DMS53 treated with DMSO at 0.1 percent for 48 hours (cell line): ENCODE measurements at regions not wholly inside any gene's neighbourhood (a gene's known extent, or its start where the extent isn't known, plus 50 kb on each side); places are given as distances from the start of the nearest gene placed in this dataset.

ENCODE experiments used
- DNase-seq: peaks from one replicate; lab custom pipeline; 2025; ENCODE audit not compliant: unreplicated experiment; lab: John Stamatoyannopoulos, UW

GRCh38 chr2:88283886-88284592 is 113.9 kb downstream of the THNSL2 start:
- DNase-seq = no peak

GRCh38 chr2:88281302-88282217 is 111.4 kb downstream of the THNSL2 start:
- DNase-seq = no peak

- no peak for DNase-seq
Observed at GRCh38 chr2:88269836-88270235, 99.7 kb downstream of the THNSL2 start.

- DNase-seq = peak; percentile 93
Observed at GRCh38 chr2:88265352-88266303, 95.5 kb downstream of the THNSL2 start.

- DNase-seq = no peak
Observed at GRCh38 chr2:88263861-88264260, 93.7 kb downstream of the THNSL2 start.

- DNase-seq = no peak
Observed at GRCh38 chr2:88261725-88262124, 91.6 kb downstream of the THNSL2 start.

- no peak for DNase-seq
Observed at GRCh38 chr2:88258208-88258607, 88.1 kb downstream of the THNSL2 start.

GRCh38 chr2:88254437-88255091 is 84.4 kb downstream of the THNSL2 start:
- no peak for DNase-seq

- no peak for DNase-seq
Observed at GRCh38 chr2:88253997-88254396, 83.9 kb downstream of the THNSL2 start.

- DNase-seq = no peak
Observed at GRCh38 chr2:88253375-88253774, 83.2 kb downstream of the THNSL2 start.

- DNase-seq = no peak
Observed at GRCh38 chr2:88252646-88253045, 82.5 kb downstream of the THNSL2 start.

- DNase-seq = no peak
Observed at GRCh38 chr2:88252111-88252510, 82.0 kb downstream of the THNSL2 start.

GRCh38 chr2:88250404-88250803 is 80.3 kb downstream of the THNSL2 start:
- DNase-seq = no peak

- DNase-seq = no peak
Observed at GRCh38 chr2:88248280-88248828, 78.2 kb downstream of the THNSL2 start.

GRCh38 chr2:88247531-88247930 is 77.4 kb downstream of the THNSL2 start:
- DNase-seq = no peak

- DNase-seq = no peak
Observed at GRCh38 chr2:88245109-88245508, 75.0 kb downstream of the THNSL2 start.

GRCh38 chr2:88239781-88240180 is 69.6 kb downstream of the THNSL2 start:
- DNase-seq = no peak

- no peak for DNase-seq
Observed at GRCh38 chr2:88236666-88237065, 66.5 kb downstream of the THNSL2 start.
